GM23248 (cell line): ENCODE measurements at regions not wholly inside any gene's neighbourhood (a gene's known extent, or its start where the extent isn't known, plus 50 kb on each side); places are given as distances from the start of the nearest gene placed in this dataset.

ENCODE experiments used
- DNase-seq: peaks from one replicate; pipeline ENCODE4 v3.0.0-alpha.2; 2015
- H2AFZ ChIP-seq: fragments of 200-600 bp; sonication (generic); 2 replicates; pipeline ENCODE4 v1.6.1; 2016; ENCODE audit warnings: antibody characterized with exemption
- H3F3A ChIP-seq: fragments of 200-600 bp; sonication (generic); 2 replicates; pipeline ENCODE4 v1.6.1; 2016; ENCODE audit warnings: mild to moderate bottlenecking, antibody characterized with exemption, mixed run types; ENCODE audit not compliant: insufficient read depth
- H3K27ac ChIP-seq: fragments of 200-600 bp; sonication (generic); 2 replicates; pipeline ENCODE4 v1.5.1; 2016; ENCODE audit warnings: mild to moderate bottlenecking
- H3K27me3 ChIP-seq: fragments of 200-600 bp; sonication (generic); replicated peaks from 2 replicates; pipeline ENCODE4 v1.6.1; 2016; ENCODE audit warnings: mild to moderate bottlenecking; ENCODE audit not compliant: insufficient read depth
- H3K36me3 ChIP-seq: fragments of 200-600 bp; sonication (generic); 2 replicates; pipeline ENCODE4 v1.6.1; 2016; ENCODE audit warnings: low read depth, mild to moderate bottlenecking
- H3K4me1 ChIP-seq: fragments of 200-600 bp; sonication (generic); 2 replicates; pipeline ENCODE4 v1.6.1; 2016; ENCODE audit warnings: mild to moderate bottlenecking; ENCODE audit not compliant: insufficient read depth
- H3K4me2 ChIP-seq: fragments of 200-600 bp; sonication (generic); one replicate; pipeline ENCODE4 v1.6.1; 2016; ENCODE audit warnings: mild to moderate bottlenecking; ENCODE audit not compliant: unreplicated experiment
- H3K4me3 ChIP-seq: fragments of 200-600 bp; sonication (generic); 2 replicates; pipeline ENCODE4 v1.5.1; 2016; ENCODE audit warnings: mild to moderate bottlenecking
- H3K79me2 ChIP-seq: fragments of 200-600 bp; sonication (generic); 2 replicates; pipeline ENCODE4 v1.6.1; 2016; ENCODE audit warnings: mild to moderate bottlenecking; ENCODE audit not compliant: insufficient read depth
- H3K9ac ChIP-seq: fragments of 200-600 bp; sonication (generic); 2 replicates; pipeline ENCODE4 v1.6.1; 2016; ENCODE audit warnings: mild to moderate bottlenecking
- H3K9me2 ChIP-seq: fragments of 200-600 bp; sonication (generic); 2 replicates; pipeline ENCODE4 v1.6.1; 2016; ENCODE audit warnings: mixed run types, mild to moderate bottlenecking, moderate library complexity; ENCODE audit not compliant: insufficient read depth
- H3K9me3 ChIP-seq: fragments of 200-600 bp; sonication (generic); one replicate; pipeline ENCODE4 v1.6.1; 2017; ENCODE audit warnings: low read depth
- H4K20me1 ChIP-seq: fragments of 200-600 bp; sonication (generic); 2 replicates; pipeline ENCODE4 v1.6.0; 2016; ENCODE audit not compliant: insufficient read depth
- EZH2 ChIP-seq: fragments of 200-600 bp; sonication (generic); IDR thresholded peaks from 2 replicates; pipeline ENCODE4 v1.6.1; 2018; ENCODE audit warnings: antibody characterized with exemption, mild to moderate bottlenecking; ENCODE audit not compliant: insufficient read depth, poor library complexity, severe bottlenecking
- EZH2phosphoT487 ChIP-seq: fragments of 200-600 bp; sonication (generic); IDR thresholded peaks from 2 replicates; pipeline ENCODE4 v1.6.1; 2018; ENCODE audit warnings: antibody characterized with exemption, moderate library complexity, mild to moderate bottlenecking, low read depth; ENCODE audit not compliant: insufficient read depth
- WGBS, 2 experiments: methylation state at CpG; one replicate each; pipeline ENCODE4 v1.1.6; 2015 to 2017; ENCODE audit warnings: low lambda C conversion rate in 2 of 2, low coverage in 1 of 2; ENCODE audit errors: missing lambda C conversion rate in 2 of 2; 5-methylcytosine and 5-hydroxymethylcytosine counted together
- in situ Hi-C: fragments of 300-500 bp; cut with MboI; formaldehyde crosslinking; loops from 2 replicates; pipeline ENCODE4 v1.15.0; 2020

- Histone ChIP-seq H3K4me1 (no peaks in the 10 kb centered on the region), H4K20me1 (no peaks in the 10 kb centered on the region), H3K9me2 (no peaks in the 10 kb centered on the region), H3K9me3 (no peaks in the 10 kb centered on the region), H3K4me2 (no peak overlapping the region), H3K36me3 (no peaks in the 10 kb centered on the region), H2AFZ (no peak overlapping the region), H3K27ac (no peak overlapping the region), H3F3A (no peaks in the 10 kb centered on the region), H3K4me3 (no peak overlapping the region), H3K9ac (no peak overlapping the region), H3K79me2 (no peaks in the 10 kb centered on the region), H3K27me3 (no peaks in the 10 kb centered on the region; the same call in 1 of the 2 replicates)
- 56 to 59% methylated on average over 6 of the region's 6 CpGs for WGBS, 2 experiments
- TF ChIP-seq EZH2phosphoT487 (no peak), EZH2 (no peak)
- DNase-seq, result no peak
- in situ Hi-C loops, result loop anchor here (25.0 kb wide), 1 partner anchor 670 kb away; no protein-coding TSS in a partner anchor
These were observed 83.8 kb upstream of the SNTG2 start for GRCh38 chr2:866887-867286.

- WGBS, 2 experiments, result 60 to 63% methylated on average over 14 to 15 of the region's 15 CpGs
- Histone ChIP-seq H3K36me3 (no peaks in the 10 kb centered on the region), H3F3A (no peaks in the 10 kb centered on the region), H3K9me2 (no peaks in the 10 kb centered on the region), H3K27me3 (no peaks in the 10 kb centered on the region; the same call in 1 of the 2 replicates), H3K9ac (no peak overlapping the region), H4K20me1 (no peaks in the 10 kb centered on the region), H3K4me2 (no peak overlapping the region), H3K4me1 (no peaks in the 10 kb centered on the region), H2AFZ (no peak overlapping the region), H3K9me3 (no peaks in the 10 kb centered on the region), H3K4me3 (no peak overlapping the region), H3K27ac (no peak overlapping the region), H3K79me2 (no peaks in the 10 kb centered on the region)
- in situ Hi-C loops, result loop anchor here (25.0 kb wide), 1 partner anchor 671 kb away; no protein-coding TSS in a partner anchor
- no peak for DNase-seq
- no peak for TF ChIP-seq EZH2phosphoT487
- no peak for TF ChIP-seq EZH2
These were observed 84.5 kb upstream of the SNTG2 start for GRCh38 chr2:866009-866680.

- Histone ChIP-seq H2AFZ (no peak overlapping the region), H3K79me2 (no peaks in the 10 kb centered on the region), H3K36me3 (no peaks in the 10 kb centered on the region), H3F3A (no peaks in the 10 kb centered on the region), H3K27me3 (no peaks in the 10 kb centered on the region), H3K27ac (no peak overlapping the region), H3K9ac (no peak overlapping the region), H3K4me3 (no peak overlapping the region), H4K20me1 (no peaks in the 10 kb centered on the region), H3K4me2 (no peak overlapping the region), H3K4me1 (no peaks in the 10 kb centered on the region), H3K9me3 (no peaks in the 10 kb centered on the region), H3K9me2 (no peaks in the 10 kb centered on the region)
- TF ChIP-seq EZH2, result no peak
- TF ChIP-seq EZH2phosphoT487, result no peak
- DNase-seq, result no peak
- 56 to 58% methylated on average over 16 of the region's 16 CpGs for WGBS, 2 experiments
- in situ Hi-C loops, result loop anchor here (25.0 kb wide), 1 partner anchor 673 kb away; no protein-coding TSS in a partner anchor
These were observed 86.0 kb upstream of the SNTG2 start for GRCh38 chr2:864501-865106.

- Histone ChIP-seq H4K20me1 (no peaks in the 10 kb centered on the region), H3K79me2 (no peaks in the 10 kb centered on the region), H3F3A (no peaks in the 10 kb centered on the region), H3K9me2 (no peaks in the 10 kb centered on the region), H3K9me3 (no peaks in the 10 kb centered on the region), H3K36me3 (no peaks in the 10 kb centered on the region), H3K4me1 (no peaks in the 10 kb centered on the region), H3K4me3 (no peak overlapping the region), H3K27me3 (no peaks in the 10 kb centered on the region), H2AFZ (no peak overlapping the region), H3K4me2 (no peak overlapping the region), H3K9ac (no peak overlapping the region), H3K27ac (no peak overlapping the region)
- TF ChIP-seq EZH2 (no peak), EZH2phosphoT487 (no peak)
- WGBS, 2 experiments, result 44 to 58% methylated on average over 8 to 13 of the region's 13 CpGs
- in situ Hi-C loops, result loop anchor here (25.0 kb wide), 1 partner anchor 673 kb away; no protein-coding TSS in a partner anchor
- no peak for DNase-seq
These were observed 86.8 kb upstream of the SNTG2 start for GRCh38 chr2:863732-864450.
